ENCODE measurements at regions not wholly inside any gene's neighbourhood (a gene's known extent, or its start where the extent isn't known, plus 50 kb on each side); places are given as distances from the start of the nearest gene placed in this dataset.
A peak's percentile ranks its signal among the peaks of the same experiment; 100 is the strongest.

- Histone ChIP-seq H3K4me3 (ENCODE audit: low read length) (no peak overlapping the region), H3K36me3 (ENCODE audit: insufficient read depth, low read length) (no peaks in the 10 kb centered on the region), H3K27ac (ENCODE audit: low read length) (no peak overlapping the region), H3K9ac (ENCODE audit: low read length) (no peak overlapping the region), H2AFZ (ENCODE audit: low read length) (no peak overlapping the region), H3K9me2 (replicated peaks; ENCODE audit: insufficient read depth, low read length) (no peaks in the 10 kb centered on the region), H3K4me2 (ENCODE audit: low read depth, low read length, poor library complexity, severe bottlenecking) (no peak overlapping the region), H3K27me3 (ENCODE audit: low read length) (no peaks in the 10 kb centered on the region), H3K4me1 (ENCODE audit: low read length) (no peaks in the 10 kb centered on the region), H3K79me2 (ENCODE audit: low read length) (no peaks in the 10 kb centered on the region), H3K9me3 (ENCODE audit: low read length) (no peaks in the 10 kb centered on the region), H4K20me1 (ENCODE audit: insufficient read depth, low read depth, low read length) (no peaks in the 10 kb centered on the region)
- DNase-seq = no peak
Observed at GRCh38 chr6:137699031-137699683, 167.9 kb upstream of the TNFAIP3 start.

GRCh38 chr6:137700161-137700560 lies 166.9 kb upstream of the TNFAIP3 start:
- H3K27me3 ChIP-seq (ENCODE audit: low read length) = no peaks in the 10 kb centered on the region
- H3K36me3 ChIP-seq (ENCODE audit: insufficient read depth, low read length) = no peaks in the 10 kb centered on the region
- H3K9me2 ChIP-seq (replicated peaks; ENCODE audit: insufficient read depth, low read length) = no peaks in the 10 kb centered on the region
- H4K20me1 ChIP-seq (ENCODE audit: insufficient read depth, low read depth, low read length) = no peaks in the 10 kb centered on the region
- H3K4me2 ChIP-seq (ENCODE audit: low read depth, low read length, poor library complexity, severe bottlenecking) = no peak overlapping the region
- no peaks in the 10 kb centered on the region for H3K79me2 ChIP-seq (ENCODE audit: low read length)
- no peak for DNase-seq
- H3K27ac ChIP-seq (ENCODE audit: low read length) = no peak overlapping the region
- H3K9me3 ChIP-seq (ENCODE audit: low read length) = no peaks in the 10 kb centered on the region
- H3K4me1 ChIP-seq (ENCODE audit: low read length) = no peaks in the 10 kb centered on the region
- no peak overlapping the region for H3K4me3 ChIP-seq (ENCODE audit: low read length)
- H2AFZ ChIP-seq (ENCODE audit: low read length) = no peak overlapping the region
- no peak overlapping the region for H3K9ac ChIP-seq (ENCODE audit: low read length)

GRCh38 chr6:137700751-137701477 lies 166.1 kb upstream of the TNFAIP3 start:
- Histone ChIP-seq H3K9ac (ENCODE audit: low read length) (no peak overlapping the region), H3K27ac (ENCODE audit: low read length) (no peak overlapping the region), H3K4me2 (ENCODE audit: low read depth, low read length, poor library complexity, severe bottlenecking) (no peak overlapping the region), H3K9me3 (ENCODE audit: low read length) (no peaks in the 10 kb centered on the region), H4K20me1 (ENCODE audit: insufficient read depth, low read depth, low read length) (no peaks in the 10 kb centered on the region), H3K4me1 (ENCODE audit: low read length) (peaks cover 6% of the 10 kb centered on the region), H3K27me3 (ENCODE audit: low read length) (no peaks in the 10 kb centered on the region), H3K4me3 (ENCODE audit: low read length) (no peak overlapping the region), H3K9me2 (replicated peaks; ENCODE audit: insufficient read depth, low read length) (no peaks in the 10 kb centered on the region), H3K36me3 (ENCODE audit: insufficient read depth, low read length) (no peaks in the 10 kb centered on the region), H2AFZ (ENCODE audit: low read length) (no peak overlapping the region), H3K79me2 (ENCODE audit: low read length) (no peaks in the 10 kb centered on the region)
- DNase-seq = no peak

- no peak overlapping the region for H3K4me3 ChIP-seq (ENCODE audit: low read length)
- H3K4me2 ChIP-seq (ENCODE audit: low read depth, low read length, poor library complexity, severe bottlenecking) = no peak overlapping the region
- H3K9ac ChIP-seq (ENCODE audit: low read length) = no peak overlapping the region
- H3K9me3 ChIP-seq (ENCODE audit: low read length) = no peaks in the 10 kb centered on the region
- no peak overlapping the region for H3K27ac ChIP-seq (ENCODE audit: low read length)
- no peak overlapping the region for H2AFZ ChIP-seq (ENCODE audit: low read length)
- H3K4me1 ChIP-seq (ENCODE audit: low read length) = peaks cover 12% of the 10 kb centered on the region
- H3K79me2 ChIP-seq (ENCODE audit: low read length) = no peaks in the 10 kb centered on the region
- no peaks in the 10 kb centered on the region for H3K36me3 ChIP-seq (ENCODE audit: insufficient read depth, low read length)
- no peaks in the 10 kb centered on the region for H3K27me3 ChIP-seq (ENCODE audit: low read length)
- no peaks in the 10 kb centered on the region for H4K20me1 ChIP-seq (ENCODE audit: insufficient read depth, low read depth, low read length)
- no peak for DNase-seq
- no peaks in the 10 kb centered on the region for H3K9me2 ChIP-seq (replicated peaks; ENCODE audit: insufficient read depth, low read length)
Observed at GRCh38 chr6:137701942-137702341, 165.1 kb upstream of the TNFAIP3 start.

- no peak for DNase-seq
- no peaks in the 10 kb centered on the region for H3K9me3 ChIP-seq (ENCODE audit: low read length)
Observed at GRCh38 chr6:137702791-137703424, 164.2 kb upstream of the TNFAIP3 start.

GRCh38 chr6:137704802-137705159 lies 162.3 kb upstream of the TNFAIP3 start:
- Histone ChIP-seq H3K4me2 (ENCODE audit: low read depth, low read length, poor library complexity, severe bottlenecking) (no peak overlapping the region), H3K27ac (ENCODE audit: low read length) (no peak overlapping the region), H3K79me2 (ENCODE audit: low read length) (no peaks in the 10 kb centered on the region), H3K4me1 (ENCODE audit: low read length) (peaks cover 14% of the 10 kb centered on the region), H4K20me1 (ENCODE audit: insufficient read depth, low read depth, low read length) (no peaks in the 10 kb centered on the region), H3K9me3 (ENCODE audit: low read length) (no peaks in the 10 kb centered on the region), H2AFZ (ENCODE audit: low read length) (no peak overlapping the region), H3K9ac (ENCODE audit: low read length) (no peak overlapping the region), H3K36me3 (ENCODE audit: insufficient read depth, low read length) (no peaks in the 10 kb centered on the region), H3K9me2 (replicated peaks; ENCODE audit: insufficient read depth, low read length) (no peaks in the 10 kb centered on the region), H3K27me3 (ENCODE audit: low read length) (no peaks in the 10 kb centered on the region), H3K4me3 (ENCODE audit: low read length) (no peak overlapping the region)
- no peak for DNase-seq

More at GRCh38 chr6:137702791-137703424, 164.2 kb upstream of the TNFAIP3 start:
- no peaks in the 10 kb centered on the region for H3K36me3 ChIP-seq (ENCODE audit: insufficient read depth, low read length)
- no peaks in the 10 kb centered on the region for H4K20me1 ChIP-seq (ENCODE audit: insufficient read depth, low read depth, low read length)
- H3K4me3 ChIP-seq (ENCODE audit: low read length) = no peak overlapping the region
- H3K4me2 ChIP-seq (ENCODE audit: low read depth, low read length, poor library complexity, severe bottlenecking) = no peak overlapping the region
- no peak overlapping the region for H3K27ac ChIP-seq (ENCODE audit: low read length)
- peaks cover 12% of the 10 kb centered on the region for H3K4me1 ChIP-seq (ENCODE audit: low read length)
- no peak overlapping the region for H2AFZ ChIP-seq (ENCODE audit: low read length)
- no peaks in the 10 kb centered on the region for H3K79me2 ChIP-seq (ENCODE audit: low read length)
- no peak overlapping the region for H3K9ac ChIP-seq (ENCODE audit: low read length)
- H3K27me3 ChIP-seq (ENCODE audit: low read length) = no peaks in the 10 kb centered on the region
- H3K9me2 ChIP-seq (replicated peaks; ENCODE audit: insufficient read depth, low read length) = no peaks in the 10 kb centered on the region

GRCh38 chr6:137705160-137706082 lies 161.6 kb upstream of the TNFAIP3 start:
- no peaks in the 10 kb centered on the region for H3K27me3 ChIP-seq (ENCODE audit: low read length)
- no peak overlapping the region for H3K4me3 ChIP-seq (ENCODE audit: low read length)
- H3K9me2 ChIP-seq (replicated peaks; ENCODE audit: insufficient read depth, low read length) = no peaks in the 10 kb centered on the region
- H3K79me2 ChIP-seq (ENCODE audit: low read length) = no peaks in the 10 kb centered on the region
- no peak overlapping the region for H3K27ac ChIP-seq (ENCODE audit: low read length)
- H4K20me1 ChIP-seq (ENCODE audit: insufficient read depth, low read depth, low read length) = no peaks in the 10 kb centered on the region
- H3K9me3 ChIP-seq (ENCODE audit: low read length) = no peaks in the 10 kb centered on the region
- no peaks in the 10 kb centered on the region for H3K36me3 ChIP-seq (ENCODE audit: insufficient read depth, low read length)
- H3K4me1 ChIP-seq (ENCODE audit: low read length) = peaks cover 14% of the 10 kb centered on the region
- H2AFZ ChIP-seq (ENCODE audit: low read length) = no peak overlapping the region
- DNase-seq = peak; percentile 81
- H3K4me2 ChIP-seq (ENCODE audit: low read depth, low read length, poor library complexity, severe bottlenecking) = no peak overlapping the region
- H3K9ac ChIP-seq (ENCODE audit: low read length) = no peak overlapping the region
